B cell (primary cell): ENCODE measurements at regions not wholly inside any gene's neighbourhood (a gene's known extent, or its start where the extent isn't known, plus 50 kb on each side); places are given as distances from the start of the nearest gene placed in this dataset.

Experiments used
- CTCF ChIP-seq: fragments of 200-600 bp; IDR thresholded peaks from one replicate; pipeline ENCODE4 v1.8.0; 2022; ENCODE audit warnings: antibody characterized with exemption, mild to moderate bottlenecking
- EZH2 ChIP-seq: IDR thresholded peaks from 2 replicates; pipeline ENCODE4 v1.6.1; 2012; ENCODE audit warnings: borderline replicate concordance, low read depth, mild to moderate bottlenecking, moderate library complexity, low read length; ENCODE audit not compliant: insufficient read depth, poor library complexity, severe bottlenecking

- TF ChIP-seq CTCF (no peak), EZH2 (no peak)
Measured at GRCh38 chr3:25170021-25170420, 258.0 kb upstream of the RARB start.
